Stimulated activated memory B cell treated with anti-CD40 and anti-IgM and Interleukin-4, amounts not matched to agents 10 μg/mL and 1 μg/mL and 100 μg/mL, for 72 hours (primary cell): ENCODE measurements at regions not wholly inside any gene's neighbourhood (a gene's known extent, or its start where the extent isn't known, plus 50 kb on each side); places are given as distances from the start of the nearest gene placed in this dataset.

Experiments
- ATAC-seq: fragments of 150-1000 bp; cut with Tn5 transposase; 2 replicates; pipeline ENCODE4 v1.10.0; 2021
- H3K27ac Mint-ChIP-seq: one replicate; pipeline ENCODE4 v1.8.0; 2022; ENCODE audit warnings: mild to moderate bottlenecking, mixed read lengths
- H3K27me3 Mint-ChIP-seq: one replicate; pipeline ENCODE4 v1.8.0; 2022; ENCODE audit warnings: mixed read lengths
- H3K36me3 Mint-ChIP-seq: one replicate; pipeline ENCODE4 v1.8.0; 2022; ENCODE audit warnings: mixed read lengths
- H3K4me1 Mint-ChIP-seq: one replicate; pipeline ENCODE4 v1.8.0; 2022; ENCODE audit warnings: mixed read lengths
- H3K4me3 Mint-ChIP-seq: one replicate; pipeline ENCODE4 v1.8.0; 2022; ENCODE audit warnings: mild to moderate bottlenecking, moderate library complexity, mixed read lengths
- H3K9me3 Mint-ChIP-seq: one replicate; pipeline ENCODE4 v1.8.0; 2022; ENCODE audit warnings: mixed read lengths

DNA sequence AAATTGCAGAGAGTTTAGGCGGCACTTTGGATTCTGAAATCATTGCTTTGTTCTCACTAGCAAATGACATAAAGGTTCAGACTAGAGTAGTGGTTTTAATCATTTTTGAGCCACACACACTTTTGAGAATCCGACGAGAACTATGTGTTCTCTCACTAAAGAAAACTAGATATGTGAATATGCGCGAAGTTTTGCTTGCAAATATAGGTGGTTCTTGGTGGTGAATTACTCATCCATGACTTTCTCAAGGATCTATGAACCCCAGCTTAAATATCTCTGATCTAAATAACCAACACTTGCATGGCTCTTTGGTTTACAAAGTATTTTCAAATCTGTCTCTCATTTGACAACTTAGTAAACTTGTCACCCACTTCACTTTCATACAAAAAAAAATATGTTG is 54.8 kb downstream of the NOG start:
- Mint-ChIP-seq H3K27ac (no peak overlapping the region), H3K4me3 (no peak overlapping the region), H3K9me3 (no peaks in the 10 kb centered on the region), H3K36me3 (no peaks in the 10 kb centered on the region), H3K27me3 (peaks cover 16% of the 10 kb centered on the region), H3K4me1 (no peaks in the 10 kb centered on the region)
- ATAC-seq, result no peak

DNA sequence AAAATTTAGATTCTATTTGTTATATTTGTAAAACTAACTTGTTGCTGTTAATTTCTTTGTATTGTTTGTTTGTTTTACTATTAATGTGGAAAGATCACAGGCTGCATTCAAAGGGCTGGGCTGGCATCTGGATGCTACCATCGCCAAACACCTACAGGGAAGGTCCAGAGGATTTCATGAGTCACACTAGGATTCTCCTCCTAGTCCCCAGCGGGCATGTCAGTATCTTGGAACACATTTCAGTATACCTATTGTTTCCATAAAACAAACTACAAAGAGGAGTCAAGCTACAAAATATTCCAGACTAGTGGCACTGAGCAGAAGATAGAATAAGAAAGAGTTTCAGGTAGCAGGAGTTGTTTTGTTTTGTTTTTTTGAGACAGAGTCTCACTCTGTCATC is 55.3 kb downstream of the NOG start:
- H3K4me3 Mint-ChIP-seq, result no peak overlapping the region
- no peak for ATAC-seq

DNA sequence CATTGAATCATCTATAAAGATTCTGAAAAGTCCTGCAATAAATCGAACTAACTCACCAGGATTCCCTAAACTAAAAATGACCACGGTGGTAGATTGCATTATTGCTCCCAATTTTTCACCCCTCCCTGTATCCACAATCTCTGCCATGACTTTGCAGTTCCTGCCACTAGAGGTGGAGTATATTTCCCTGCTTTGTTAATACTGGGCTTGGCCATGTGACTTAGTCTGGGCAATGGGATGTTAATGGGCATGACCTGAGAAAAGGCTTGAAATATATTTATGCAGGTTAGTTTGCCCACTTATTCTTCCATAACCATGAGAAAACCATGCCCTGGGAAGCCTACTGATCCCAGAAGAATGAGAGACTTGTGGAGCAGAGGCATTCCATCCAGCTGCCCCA is 59.1 kb downstream of the NOG start:
- no peak for ATAC-seq
- no peaks in the 10 kb centered on the region for H3K36me3 Mint-ChIP-seq
- H3K27me3 Mint-ChIP-seq, result no peaks in the 10 kb centered on the region
- peaks cover 3% of the 10 kb centered on the region for H3K9me3 Mint-ChIP-seq
- H3K27ac Mint-ChIP-seq, result no peak overlapping the region
- no peak overlapping the region for H3K4me3 Mint-ChIP-seq
- no peaks in the 10 kb centered on the region for H3K4me1 Mint-ChIP-seq

More for the DNA sequence above, 55.3 kb downstream of the NOG start:
- no peaks in the 10 kb centered on the region for H3K4me1 Mint-ChIP-seq
- no peaks in the 10 kb centered on the region for H3K9me3 Mint-ChIP-seq
- H3K36me3 Mint-ChIP-seq, result no peaks in the 10 kb centered on the region
- H3K27me3 Mint-ChIP-seq, result peaks cover 16% of the 10 kb centered on the region
- no peak overlapping the region for H3K27ac Mint-ChIP-seq

DNA sequence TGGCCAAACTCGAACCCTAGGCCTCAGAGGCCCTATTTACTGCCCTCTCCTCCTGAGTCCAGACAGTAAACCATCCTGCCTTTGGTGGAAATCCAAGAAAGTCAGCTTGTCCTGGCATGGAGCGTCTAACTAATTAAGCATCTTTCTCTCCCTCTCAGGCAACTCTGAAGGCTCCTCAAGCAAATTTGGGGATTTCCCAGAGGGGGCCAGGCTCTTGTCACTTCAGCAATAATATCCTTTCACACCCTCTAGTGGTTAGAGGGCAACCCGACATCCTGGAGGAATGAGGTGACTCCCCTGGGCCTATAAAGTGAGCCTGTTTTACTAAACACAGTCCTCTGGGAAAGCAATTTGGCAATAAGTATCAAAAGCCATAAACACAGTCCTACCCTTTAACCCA is 60.4 kb downstream of the NOG start:
- ATAC-seq, result peak; percentile 76
- Mint-ChIP-seq H3K27me3 (no peaks in the 10 kb centered on the region), H3K4me1 (no peaks in the 10 kb centered on the region), H3K9me3 (peaks cover 3% of the 10 kb centered on the region), H3K27ac (no peak overlapping the region), H3K36me3 (no peaks in the 10 kb centered on the region), H3K4me3 (no peak overlapping the region)

GRCh38 chr17:56656701-56657327 is 63.3 kb downstream of the NOG start:
- Mint-ChIP-seq H3K27me3 (peaks cover 8% of the 10 kb centered on the region), H3K27ac (no peak overlapping the region)
- ATAC-seq, result no peak

GRCh38 chr17:56658648-56659047 is 65.1 kb downstream of the NOG start:
- Mint-ChIP-seq H3K4me3 (no peak overlapping the region), H3K27ac (no peak overlapping the region), H3K4me1 (no peaks in the 10 kb centered on the region), H3K36me3 (no peaks in the 10 kb centered on the region), H3K27me3 (peaks cover 25% of the 10 kb centered on the region), H3K9me3 (peaks cover 3% of the 10 kb centered on the region)
- no peak for ATAC-seq

More at GRCh38 chr17:56656701-56657327, 63.3 kb downstream of the NOG start:
- H3K4me1 Mint-ChIP-seq, result no peaks in the 10 kb centered on the region
- peaks cover 3% of the 10 kb centered on the region for H3K9me3 Mint-ChIP-seq
- no peaks in the 10 kb centered on the region for H3K36me3 Mint-ChIP-seq
- H3K4me3 Mint-ChIP-seq, result no peak overlapping the region

GRCh38 chr17:56659622-56660021 is 66.1 kb downstream of the NOG start:
- peaks cover 31% of the 10 kb centered on the region for H3K27me3 Mint-ChIP-seq
- peaks cover 3% of the 10 kb centered on the region for H3K9me3 Mint-ChIP-seq
- ATAC-seq, result no peak
- H3K4me3 Mint-ChIP-seq, result no peak overlapping the region
- no peaks in the 10 kb centered on the region for H3K4me1 Mint-ChIP-seq
- no peak overlapping the region for H3K27ac Mint-ChIP-seq
- no peaks in the 10 kb centered on the region for H3K36me3 Mint-ChIP-seq

DNA sequence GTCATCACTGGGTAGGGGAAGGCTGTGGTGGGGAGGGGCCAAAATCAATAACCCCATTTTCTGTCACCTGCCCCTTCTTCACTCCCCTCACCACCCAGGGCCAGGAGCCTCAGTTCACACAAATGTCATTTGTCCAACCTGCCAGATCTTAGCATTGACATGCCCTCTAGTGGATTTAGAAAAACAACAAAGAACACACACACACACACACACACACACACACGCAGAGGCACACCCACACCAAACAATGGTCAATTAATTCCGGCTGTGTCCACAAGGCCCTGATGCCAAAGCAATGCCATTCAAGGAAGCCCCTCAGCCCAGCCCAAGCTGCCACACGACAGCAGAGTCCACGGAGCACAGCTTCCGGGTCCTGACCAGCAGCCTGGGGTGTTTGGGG is 68.4 kb downstream of the NOG start:
- Mint-ChIP-seq H3K4me1 (no peaks in the 10 kb centered on the region), H3K4me3 (no peak overlapping the region), H3K9me3 (no peaks in the 10 kb centered on the region), H3K27ac (no peak overlapping the region), H3K36me3 (no peaks in the 10 kb centered on the region), H3K27me3 (peaks cover 40% of the 10 kb centered on the region)
- no peak for ATAC-seq

GRCh38 chr17:56665864-56666263 is 72.4 kb downstream of the NOG start:
- H3K36me3 Mint-ChIP-seq, result no peaks in the 10 kb centered on the region
- no peak overlapping the region for H3K4me3 Mint-ChIP-seq
- no peak overlapping the region for H3K27ac Mint-ChIP-seq
- no peaks in the 10 kb centered on the region for H3K4me1 Mint-ChIP-seq
- no peaks in the 10 kb centered on the region for H3K9me3 Mint-ChIP-seq
- H3K27me3 Mint-ChIP-seq, result peaks cover 45% of the 10 kb centered on the region
- no peak for ATAC-seq

GRCh38 chr17:56667925-56668458 is 74.5 kb downstream of the NOG start:
- no peak overlapping the region for H3K4me3 Mint-ChIP-seq
- H3K4me1 Mint-ChIP-seq, result no peaks in the 10 kb centered on the region
- no peak for ATAC-seq
- H3K27me3 Mint-ChIP-seq, result peaks cover 43% of the 10 kb centered on the region
- H3K27ac Mint-ChIP-seq, result no peak overlapping the region
- H3K9me3 Mint-ChIP-seq, result peaks cover 3% of the 10 kb centered on the region
- no peaks in the 10 kb centered on the region for H3K36me3 Mint-ChIP-seq

GRCh38 chr17:56672195-56672594 is 78.7 kb downstream of the NOG start:
- Mint-ChIP-seq H3K27me3 (peaks cover 32% of the 10 kb centered on the region), H3K36me3 (no peaks in the 10 kb centered on the region), H3K4me1 (no peaks in the 10 kb centered on the region), H3K27ac (no peak overlapping the region), H3K9me3 (peaks cover 3% of the 10 kb centered on the region), H3K4me3 (no peak overlapping the region)
- no peak for ATAC-seq

GRCh38 chr17:56674401-56674925 is 81.0 kb downstream of the NOG start:
- no peak overlapping the region for H3K27ac Mint-ChIP-seq
- H3K4me1 Mint-ChIP-seq, result peaks cover 11% of the 10 kb centered on the region
- peaks cover 32% of the 10 kb centered on the region for H3K27me3 Mint-ChIP-seq
- no peak for ATAC-seq
- no peaks in the 10 kb centered on the region for H3K36me3 Mint-ChIP-seq
- no peak overlapping the region for H3K4me3 Mint-ChIP-seq
- peaks cover 3% of the 10 kb centered on the region for H3K9me3 Mint-ChIP-seq

DNA sequence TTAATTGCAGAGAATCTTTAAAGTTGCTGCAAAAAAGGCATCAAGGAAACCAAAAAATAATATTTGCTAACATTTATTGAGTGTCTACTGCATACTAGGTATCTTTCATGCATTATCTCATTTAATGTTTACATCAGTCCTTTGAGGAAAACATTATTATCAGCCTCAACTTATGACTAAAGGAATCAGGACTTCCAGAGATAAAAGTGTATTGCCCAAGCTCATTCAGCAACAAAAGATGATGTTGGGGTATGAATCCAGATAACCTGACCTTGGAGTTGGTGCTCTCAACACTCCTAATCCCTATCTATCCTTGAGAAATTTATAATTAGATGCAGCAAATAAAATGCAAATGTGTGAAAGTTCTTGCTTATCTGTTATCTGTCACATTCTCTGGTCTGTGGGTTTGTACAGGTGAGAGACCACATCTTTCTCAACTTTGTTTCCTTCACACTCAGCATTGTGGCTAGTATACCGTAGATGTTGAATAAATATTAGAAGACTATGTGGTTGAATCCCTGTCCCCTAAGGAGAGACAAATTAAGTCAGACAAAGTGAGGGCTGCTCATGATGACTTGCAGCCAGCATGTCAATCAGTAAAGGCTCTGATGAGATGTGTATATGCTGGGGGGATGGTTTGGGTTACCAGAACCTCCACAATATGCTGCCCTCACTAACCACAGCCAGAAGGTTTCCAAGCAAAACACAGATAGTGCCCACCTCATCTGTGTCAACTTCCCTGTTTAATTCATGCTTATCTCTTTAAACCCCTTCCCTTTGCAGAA is 82.6 kb downstream of the NOG start:
- Mint-ChIP-seq H3K9me3 (peaks cover 3% of the 10 kb centered on the region), H3K27ac (no peak overlapping the region), H3K27me3 (peaks cover 25% of the 10 kb centered on the region), H3K4me3 (no peak overlapping the region), H3K4me1 (peaks cover 11% of the 10 kb centered on the region), H3K36me3 (no peaks in the 10 kb centered on the region)
- no peak for ATAC-seq

DNA sequence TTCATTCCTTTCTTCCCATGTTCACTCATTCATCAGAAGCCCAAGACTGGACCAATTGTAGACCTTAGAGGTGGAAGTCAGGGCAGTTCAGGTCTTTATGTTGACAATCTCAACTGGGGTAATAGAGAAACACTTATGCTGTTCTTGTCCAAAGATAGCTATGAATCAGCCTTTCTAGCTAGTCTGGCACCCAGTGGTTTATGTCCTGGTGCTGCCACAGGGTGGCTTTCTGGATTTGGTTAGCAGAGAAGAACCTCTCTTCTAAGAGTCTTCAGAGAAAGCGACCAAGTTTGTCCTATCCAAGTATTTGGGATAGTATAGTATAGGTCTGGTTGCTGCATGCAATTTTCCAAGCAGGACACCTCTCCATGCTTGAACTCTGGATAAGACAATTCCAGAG is 83.3 kb downstream of the NOG start:
- peaks cover 21% of the 10 kb centered on the region for H3K27me3 Mint-ChIP-seq

DNA sequence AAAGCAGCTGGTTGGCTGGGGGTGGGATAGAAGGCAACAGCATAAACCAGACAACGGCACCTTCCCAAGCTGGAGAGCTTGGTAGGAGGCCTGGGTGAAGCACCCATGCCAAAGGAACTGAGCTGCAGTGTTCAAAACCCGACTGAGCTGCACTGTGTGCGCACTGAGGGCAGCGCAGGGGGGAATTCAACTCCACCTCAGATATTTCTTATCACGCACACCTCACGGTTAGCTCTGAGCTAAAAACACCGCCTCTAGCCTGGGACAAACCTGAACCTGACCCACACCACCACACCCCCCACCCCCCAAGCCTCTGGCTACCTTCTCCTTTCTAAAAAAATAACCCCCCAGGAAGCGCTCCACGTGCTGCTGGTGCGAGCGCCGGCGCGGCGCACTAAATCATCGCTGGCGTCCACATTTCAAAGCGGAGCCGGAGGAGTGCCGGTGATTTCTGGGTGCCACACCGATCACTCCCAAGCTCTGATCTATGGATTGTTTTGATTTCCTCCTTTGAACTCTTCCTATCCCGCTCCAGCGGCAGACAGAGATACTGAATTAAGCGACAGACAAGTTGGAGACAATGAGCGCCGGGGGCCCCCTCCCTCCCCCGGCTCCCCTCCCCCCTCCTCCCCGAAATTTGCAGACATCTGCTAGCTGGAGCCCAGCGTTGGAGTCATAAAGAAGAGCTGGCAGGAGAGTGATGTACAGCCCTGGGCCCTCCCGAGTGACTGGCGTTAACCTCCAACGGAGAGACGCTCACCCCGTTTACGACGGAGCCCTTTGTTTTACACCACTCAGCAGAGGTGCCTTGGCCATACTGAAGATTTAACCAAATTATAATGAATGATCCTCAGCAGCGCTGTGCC is 85.0 kb downstream of the NOG start:
- Mint-ChIP-seq H3K4me1 (peaks cover 11% of the 10 kb centered on the region), H3K9me3 (no peaks in the 10 kb centered on the region), H3K27ac (no peak overlapping the region), H3K4me3 (peak overlapping the region; percentile 64), H3K36me3 (no peaks in the 10 kb centered on the region), H3K27me3 (peaks cover 9% of the 10 kb centered on the region)
- ATAC-seq, result peak; percentile 29

More for the DNA sequence above, 83.3 kb downstream of the NOG start:
- Mint-ChIP-seq H3K27ac (no peak overlapping the region), H3K9me3 (peaks cover 3% of the 10 kb centered on the region), H3K4me3 (no peak overlapping the region), H3K36me3 (no peaks in the 10 kb centered on the region), H3K4me1 (peaks cover 11% of the 10 kb centered on the region)
- ATAC-seq, result no peak
